GM12864 (cell line): ENCODE measurements at regions not wholly inside any gene's neighbourhood (a gene's known extent, or its start where the extent isn't known, plus 50 kb on each side); places are given as distances from the start of the nearest gene placed in this dataset.
"Not testable (repeated sequence)": the region's sequence is repeated elsewhere in the genome, so short reads cannot be mapped to it uniquely, and the experiment has no call there.

Experiments
- DNase-seq: peaks from one replicate; pipeline ENCODE4 v3.0.0-alpha.2; 2011; ENCODE audit warnings: low read depth
- H3K4me3 ChIP-seq: 2 replicates; pipeline ENCODE4 v1.5.1; 2011; ENCODE audit warnings: mild to moderate bottlenecking, low read depth, low read length, control low read depth
- TF ChIP-seq, protein P1 (sequence below): IDR thresholded peaks from 2 replicates; pipeline ENCODE4 v1.5.1; 2011; ENCODE audit warnings: low read depth, mild to moderate bottlenecking, moderate library complexity, low read length, control low read depth, inconsistent platforms; ENCODE audit errors: missing control alignments

DNA sequence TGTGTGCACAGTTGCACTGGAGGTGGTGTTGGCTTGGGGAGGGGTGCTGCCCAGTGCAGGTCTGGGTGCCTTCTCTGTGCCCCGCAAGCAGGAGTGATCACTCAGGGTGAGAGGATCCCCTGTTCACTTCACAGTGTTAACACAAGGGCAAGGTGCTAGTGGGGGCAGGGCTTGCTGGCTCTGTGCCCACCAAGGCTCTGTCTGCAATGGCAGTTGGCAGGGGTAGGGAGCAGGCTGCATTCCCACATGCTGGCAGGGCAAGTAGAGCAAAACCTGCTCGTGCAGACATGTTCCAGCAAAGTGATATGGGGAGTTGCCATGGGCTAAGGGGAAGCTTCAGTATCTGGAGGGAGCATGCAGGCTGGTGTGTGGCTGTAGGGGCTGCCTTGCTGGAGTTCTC lies 428.0 kb downstream of the ZNF674 start:
- TF ChIP-seq, protein P1, sequence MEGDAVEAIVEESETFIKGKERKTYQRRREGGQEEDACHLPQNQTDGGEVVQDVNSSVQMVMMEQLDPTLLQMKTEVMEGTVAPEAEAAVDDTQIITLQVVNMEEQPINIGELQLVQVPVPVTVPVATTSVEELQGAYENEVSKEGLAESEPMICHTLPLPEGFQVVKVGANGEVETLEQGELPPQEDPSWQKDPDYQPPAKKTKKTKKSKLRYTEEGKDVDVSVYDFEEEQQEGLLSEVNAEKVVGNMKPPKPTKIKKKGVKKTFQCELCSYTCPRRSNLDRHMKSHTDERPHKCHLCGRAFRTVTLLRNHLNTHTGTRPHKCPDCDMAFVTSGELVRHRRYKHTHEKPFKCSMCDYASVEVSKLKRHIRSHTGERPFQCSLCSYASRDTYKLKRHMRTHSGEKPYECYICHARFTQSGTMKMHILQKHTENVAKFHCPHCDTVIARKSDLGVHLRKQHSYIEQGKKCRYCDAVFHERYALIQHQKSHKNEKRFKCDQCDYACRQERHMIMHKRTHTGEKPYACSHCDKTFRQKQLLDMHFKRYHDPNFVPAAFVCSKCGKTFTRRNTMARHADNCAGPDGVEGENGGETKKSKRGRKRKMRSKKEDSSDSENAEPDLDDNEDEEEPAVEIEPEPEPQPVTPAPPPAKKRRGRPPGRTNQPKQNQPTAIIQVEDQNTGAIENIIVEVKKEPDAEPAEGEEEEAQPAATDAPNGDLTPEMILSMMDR: no peak

DNA sequence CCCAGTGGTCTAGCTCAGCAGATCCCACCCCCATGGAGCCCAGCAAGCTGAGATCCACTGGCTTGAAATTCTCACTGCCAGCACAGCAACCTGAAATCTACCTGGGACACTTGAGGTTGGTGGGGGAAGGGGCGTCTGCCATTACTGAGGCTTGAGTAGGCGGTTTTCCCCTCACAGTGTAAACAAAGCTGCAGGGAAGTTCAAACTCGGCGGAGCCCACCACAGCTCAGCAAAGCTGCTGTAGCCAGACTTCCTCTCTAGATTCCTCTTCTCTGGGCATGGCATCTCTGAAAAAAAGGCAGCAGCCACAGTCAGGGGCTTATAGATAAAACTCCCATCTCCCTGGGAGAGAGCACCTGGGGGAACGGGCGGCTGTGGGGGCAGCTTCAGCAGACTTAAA lies 457.9 kb downstream of the ZNF674 start:
- DNase-seq, H3K4me3 ChIP-seq: not testable (repeated sequence)

More for the DNA sequence above, 428.0 kb downstream of the ZNF674 start:
- no peak overlapping the region for H3K4me3 ChIP-seq
- DNase-seq: no peak

DNA sequence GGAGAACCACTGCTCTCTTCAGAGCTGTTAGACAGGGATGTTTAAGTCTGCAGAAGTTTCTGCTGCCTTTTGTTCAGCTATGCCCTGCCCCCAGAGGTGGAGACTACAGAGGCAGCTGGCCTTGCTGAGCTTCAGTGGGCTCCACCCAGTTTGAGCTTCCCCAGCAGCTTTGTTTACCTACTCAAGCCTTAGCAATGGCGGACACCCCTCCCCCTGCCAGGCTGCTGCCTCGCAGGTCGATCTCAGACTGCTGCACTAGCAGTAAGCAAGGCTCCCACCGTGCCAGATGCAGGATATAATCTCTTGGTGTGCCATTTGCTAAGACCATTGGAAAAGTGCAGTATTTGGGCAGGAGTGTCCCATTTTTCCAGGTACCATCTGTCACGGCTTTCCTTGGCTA lies 465.1 kb downstream of the ZNF674 start:
- not testable (repeated sequence) for DNase-seq, H3K4me3 ChIP-seq

DNA sequence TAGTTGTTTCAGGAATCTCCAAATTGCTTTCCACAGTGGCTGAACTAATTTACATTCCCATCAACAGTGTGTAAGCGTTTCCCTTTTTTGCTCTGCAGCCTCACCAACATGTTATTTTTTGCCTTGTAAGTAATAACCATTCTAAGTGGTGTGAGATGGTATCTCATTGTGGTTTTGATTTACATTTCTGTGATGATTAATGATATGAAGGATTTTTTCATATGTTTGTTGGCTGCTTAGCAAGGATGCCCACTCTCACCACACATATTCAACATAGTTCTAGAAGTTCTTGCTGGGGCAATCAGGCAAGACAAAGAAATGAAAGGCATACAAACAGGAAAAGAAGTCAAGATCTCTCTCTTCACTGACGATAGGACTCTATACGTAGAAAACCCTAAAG lies 472.4 kb downstream of the ZNF674 start:
- no peak overlapping the region for H3K4me3 ChIP-seq
- TF ChIP-seq, protein P1: no peak
- no peak for DNase-seq

DNA sequence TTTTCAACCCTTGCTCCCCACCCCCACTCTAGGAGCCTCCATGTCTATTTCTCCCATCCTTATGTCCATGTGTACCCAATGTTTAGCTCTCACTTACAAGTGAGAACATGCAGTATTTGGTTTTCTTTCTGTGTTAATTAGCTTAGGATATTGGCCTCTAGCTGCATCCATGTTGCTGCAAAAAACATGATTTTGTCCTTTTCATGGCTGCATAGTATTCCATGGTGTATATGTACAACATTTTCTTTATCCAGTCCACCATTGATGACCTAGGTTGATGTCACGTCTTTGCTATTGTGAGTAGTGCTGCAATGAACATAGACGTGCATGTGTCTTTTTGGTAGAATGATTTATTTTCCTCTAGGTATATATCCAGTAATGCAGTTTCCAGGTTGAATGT lies 472.8 kb downstream of the ZNF674 start:
- H3K4me3 ChIP-seq: no peak overlapping the region
- TF ChIP-seq, protein P1: no peak
- DNase-seq: no peak

DNA sequence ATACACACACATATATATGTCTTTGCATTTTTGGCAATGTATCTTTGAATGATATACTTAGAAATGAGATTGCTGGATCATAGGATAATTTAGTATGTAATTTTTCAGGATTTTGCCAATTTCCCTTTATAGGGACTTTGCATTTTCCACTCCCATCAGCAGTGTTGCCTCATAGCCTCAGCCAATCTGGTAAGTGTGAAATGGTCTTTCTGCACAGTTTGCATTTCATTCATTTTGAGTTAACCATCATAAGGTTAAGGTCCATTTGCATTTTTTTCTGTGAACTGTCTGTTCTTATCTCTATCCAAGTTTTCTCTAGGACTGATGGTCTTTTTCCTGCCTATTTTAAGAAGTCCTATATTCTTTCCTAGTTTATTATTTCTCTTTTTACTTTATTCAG lies 474.8 kb downstream of the ZNF674 start:
- H3K4me3 ChIP-seq: no peak overlapping the region
- DNase-seq: no peak
- TF ChIP-seq, protein P1: no peak

DNA sequence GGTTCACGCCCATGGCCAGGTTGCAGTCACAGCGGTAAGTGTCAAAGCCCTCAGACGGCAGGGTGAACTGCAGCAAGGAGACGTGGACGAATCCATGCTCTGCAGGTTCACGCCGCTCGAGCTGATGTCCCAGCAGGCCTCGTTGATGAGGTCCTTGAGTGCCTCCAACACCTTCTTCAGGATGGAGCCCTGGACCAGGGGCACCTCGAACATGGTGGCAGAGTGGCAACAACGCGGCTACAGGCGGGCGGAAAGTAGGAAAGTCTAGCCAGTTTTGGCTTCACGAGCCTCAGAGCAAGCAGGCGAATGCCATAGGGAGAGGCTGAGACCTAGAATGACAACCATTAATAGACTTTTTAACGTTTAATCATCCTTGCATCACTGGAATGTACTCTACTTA lies 485.9 kb downstream of the ZNF674 start:
- DNase-seq: no peak
- H3K4me3 ChIP-seq: no peak overlapping the region
- TF ChIP-seq, protein P1: no peak

DNA sequence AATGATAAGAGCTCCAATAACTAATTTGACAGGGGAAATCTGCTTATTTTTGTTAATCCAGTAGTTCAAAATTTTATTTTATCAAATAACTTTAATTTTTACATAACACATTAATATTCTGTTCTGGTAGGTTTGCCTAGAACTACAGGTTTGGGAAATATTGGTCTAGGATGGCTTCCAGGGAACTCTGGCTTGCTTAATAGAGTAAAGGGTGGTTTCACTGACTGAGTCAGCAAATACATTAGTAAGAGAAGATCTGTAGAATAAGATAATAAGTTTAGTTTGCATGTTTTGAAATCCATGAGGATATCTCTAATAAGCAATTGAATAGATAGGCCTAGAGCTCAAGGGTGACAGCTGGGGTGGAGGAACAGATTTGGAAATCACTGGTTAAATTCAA lies 500.7 kb downstream of the ZNF674 start:
- DNase-seq: no peak
- TF ChIP-seq, protein P1: no peak

More for the DNA sequence above, 500.7 kb downstream of the ZNF674 start:
- H3K4me3 ChIP-seq: no peak overlapping the region
